H1 (cell line): ENCODE measurements at regions not wholly inside any gene's neighbourhood (a gene's known extent, or its start where the extent isn't known, plus 50 kb on each side); places are given as distances from the start of the nearest gene placed in this dataset.

Experiments used
- CTCF ChIA-PET: fragments of 300-600 bp; sonication (Branson Sonifier 250); formaldehyde crosslinking; loops from one replicate; lab custom pipeline; 2021; ENCODE audit not compliant: partially characterized antibody; lab: Charles Lee
- POLR2A ChIA-PET: fragments of 300-600 bp; sonication (Branson Sonifier 250); formaldehyde crosslinking; loops from one replicate; lab custom pipeline; 2021; ENCODE audit warnings: inconsistent platforms; ENCODE audit not compliant: partially characterized antibody; lab: Charles Lee
- DNase-seq, 2 experiments: peaks; one replicate each; pipeline versions ENCODE4 v3.0.0 to v3.0.0-alpha.2; 2010 to 2022; ENCODE audit warnings: low spot score in 2 of 2, low read depth in 1 of 2, mixed read lengths in 1 of 2
- FAIRE-seq: peaks from 2 replicates; lab custom pipeline; 2011; peaks lifted over from hg19 to GRCh38; lab: Jason Lieb, UNC
- H2AFZ ChIP-seq: 2 replicates; pipeline ENCODE4 v1.8.1; 2012; ENCODE audit warnings: low read length, inconsistent platforms
- H2AK5ac ChIP-seq: 2 replicates; pipeline ENCODE4 v1.6.1; 2013; ENCODE audit warnings: low read depth, low read length
- H2BK120ac ChIP-seq: replicated peaks from 2 replicates; pipeline ENCODE3; 2013; ENCODE audit warnings: low read depth, low read length, inconsistent platforms
- H2BK12ac ChIP-seq: 2 replicates; pipeline ENCODE4 v1.6.1; 2013; ENCODE audit warnings: low read depth, low read length
- H2BK15ac ChIP-seq: 2 replicates; pipeline ENCODE4 v1.6.1; 2013; ENCODE audit warnings: low read length
- H2BK20ac ChIP-seq: 2 replicates; pipeline ENCODE4 v1.6.1; 2013; ENCODE audit warnings: low read length
- H2BK5ac ChIP-seq: 2 replicates; pipeline ENCODE4 v1.6.1; 2013; ENCODE audit warnings: low read depth, low read length
- H3K14ac ChIP-seq: 2 replicates; pipeline ENCODE4 v1.6.1; 2013; ENCODE audit warnings: inconsistent platforms; ENCODE audit not compliant: insufficient read length
- H3K18ac ChIP-seq: 2 replicates; pipeline ENCODE4 v1.6.1; 2013; ENCODE audit warnings: low read length; ENCODE audit errors: extremely low read depth
- H3K23ac ChIP-seq: 2 replicates; pipeline ENCODE4 v1.6.1; 2013; ENCODE audit warnings: inconsistent platforms; ENCODE audit not compliant: insufficient read length
- H3K23me2 ChIP-seq: 2 replicates; pipeline ENCODE4 v1.6.1; 2013; ENCODE audit warnings: low read depth, low read length
- H3K27ac ChIP-seq: 2 replicates; pipeline ENCODE4 v1.6.1; 2011; ENCODE audit warnings: low read depth, low read length, inconsistent platforms
- H3K27me3 ChIP-seq, 4 experiments: replicated peaks in 1 of 4; 1 replicate in 1 of 4; 2 replicates in 3 of 4; pipeline versions ENCODE4 v1.6.1 to v1.8.1; 2011 to 2013; ENCODE audit warnings: low read length in 3 of 4, mild to moderate bottlenecking in 3 of 4, inconsistent platforms in 2 of 4, mixed read lengths in 2 of 4, moderate library complexity in 1 of 4; ENCODE audit not compliant: control insufficient read depth in 3 of 4, insufficient read depth in 3 of 4; ENCODE audit errors: extremely low read depth in 1 of 4
- H3K36me3 ChIP-seq, 4 experiments: 2 replicates each; pipeline versions ENCODE4 v1.6.1 to v1.8.1; 2011 to 2013; ENCODE audit warnings: mild to moderate bottlenecking in 4 of 4, low read length in 3 of 4, moderate library complexity in 2 of 4, control low read depth in 1 of 4, inconsistent platforms in 1 of 4; ENCODE audit not compliant: insufficient read depth in 4 of 4, control insufficient read depth in 2 of 4
- H3K4ac ChIP-seq: replicated peaks from 2 replicates; pipeline ENCODE3; 2013; ENCODE audit warnings: low read length, low read depth, mixed read lengths, inconsistent platforms; ENCODE audit not compliant: insufficient read length
- H3K4me1 ChIP-seq, 4 experiments: replicated peaks in 1 of 4; 1 replicate in 1 of 4; 2 replicates in 3 of 4; pipeline versions ENCODE4 v1.6.1 to v1.8.1; 2011 to 2013; ENCODE audit warnings: low read length in 3 of 4, inconsistent platforms in 2 of 4, mixed read lengths in 1 of 4; ENCODE audit not compliant: insufficient read depth in 4 of 4, control insufficient read depth in 3 of 4
- H3K4me2 ChIP-seq, 2 experiments: 2 replicates each; pipeline versions ENCODE4 v1.6.1 to v1.8.1; 2011 to 2013; ENCODE audit warnings: low read depth in 2 of 2, low read length in 2 of 2, control low read depth in 1 of 2, inconsistent platforms in 1 of 2, mild to moderate bottlenecking in 1 of 2; ENCODE audit not compliant: insufficient read depth in 1 of 2
- H3K4me3 ChIP-seq, 4 experiments: fragments of 200-600, 300-600 bp in 1 of 4; sonication (generic), shearing (Covaris generic), sonication (Bioruptor Twin) in 1 of 4; 2 replicates each; pipeline versions ENCODE4 v1.5.1 to v1.8.1; 2011 to 2016; ENCODE audit warnings: low read length in 4 of 4, low read depth in 3 of 4, control low read depth in 2 of 4, inconsistent platforms in 2 of 4, mild to moderate bottlenecking in 2 of 4, mixed read lengths in 1 of 4, moderate library complexity in 1 of 4; ENCODE audit not compliant: insufficient read depth in 2 of 4; ENCODE audit errors: extremely low read depth in 1 of 4
- H3K56ac ChIP-seq: replicated peaks from 2 replicates; pipeline ENCODE3; 2013; ENCODE audit warnings: low read depth, mild to moderate bottlenecking, mixed read lengths, low read length, inconsistent platforms; ENCODE audit not compliant: insufficient read length
- H3K79me1 ChIP-seq: 2 replicates; pipeline ENCODE4 v1.6.1; 2013; ENCODE audit warnings: low read depth, low read length, control low read depth
- H3K79me2 ChIP-seq, 2 experiments: 2 replicates each; pipeline versions ENCODE4 v1.6.1 to v1.8.1; 2012 to 2013; ENCODE audit warnings: low read length in 2 of 2, mild to moderate bottlenecking in 2 of 2, inconsistent platforms in 1 of 2; ENCODE audit not compliant: insufficient read depth in 2 of 2, control insufficient read depth in 1 of 2
- H3K9ac ChIP-seq, 4 experiments: replicated peaks in 1 of 4; 1 replicate in 1 of 4; 2 replicates in 3 of 4; pipeline versions ENCODE4 v1.6.1 to v1.8.1; 2011 to 2013; ENCODE audit warnings: low read depth in 3 of 4, low read length in 3 of 4, control low read depth in 2 of 4, mild to moderate bottlenecking in 2 of 4, moderate library complexity in 2 of 4, inconsistent platforms in 1 of 4; ENCODE audit errors: extremely low read depth in 1 of 4
- H3K9me3 ChIP-seq, 2 experiments: 2 replicates each; pipeline versions ENCODE4 v1.6.1 to v1.8.1; 2012 to 2013; ENCODE audit warnings: mild to moderate bottlenecking in 2 of 2, moderate library complexity in 2 of 2, control low read depth in 1 of 2, inconsistent platforms in 1 of 2, low read depth in 1 of 2, low read length in 1 of 2, mixed read lengths in 1 of 2; ENCODE audit not compliant: insufficient read depth in 2 of 2
- H4K20me1 ChIP-seq, 2 experiments: replicated peaks in 1 of 2; 2 replicates each; pipeline versions ENCODE3 to v1.8.1; 2011 to 2013; ENCODE audit warnings: inconsistent platforms in 2 of 2, low read length in 2 of 2, mild to moderate bottlenecking in 1 of 2; ENCODE audit not compliant: insufficient read depth in 2 of 2, control insufficient read depth in 1 of 2
- H4K5ac ChIP-seq: 2 replicates; pipeline ENCODE4 v1.6.1; 2013; ENCODE audit warnings: low read length, low read depth, mixed read lengths, inconsistent platforms; ENCODE audit not compliant: insufficient read length
- H4K8ac ChIP-seq: 2 replicates; pipeline ENCODE4 v1.8.0; 2013; ENCODE audit warnings: mild to moderate bottlenecking, moderate library complexity, low read length, inconsistent platforms; ENCODE audit not compliant: insufficient read depth; ENCODE audit errors: extremely low read depth
- H4K91ac ChIP-seq: replicated peaks from 2 replicates; pipeline ENCODE3; 2013; ENCODE audit warnings: low read length, mixed read lengths, inconsistent platforms; ENCODE audit not compliant: insufficient read length
- CEBPB ChIP-seq: IDR thresholded peaks from 2 replicates; pipeline ENCODE4 v1.6.1; 2012; ENCODE audit warnings: low read depth, low read length
- POLR2A ChIP-seq, 2 experiments: IDR thresholded peaks; 1 replicate in 1 of 2; 2 replicates in 1 of 2; pipeline ENCODE4 v1.6.1; 2011; ENCODE audit warnings: low read depth in 2 of 2, low read length in 2 of 2, mild to moderate bottlenecking in 2 of 2; ENCODE audit errors: control extremely low read depth in 1 of 2
- POU5F1 ChIP-seq: IDR thresholded peaks from 2 replicates; pipeline ENCODE4 v1.6.1; 2011; ENCODE audit warnings: low read depth, mild to moderate bottlenecking, low read length, moderate library complexity
- SIRT6 ChIP-seq: IDR thresholded peaks from one replicate; pipeline ENCODE4 v1.7.1; 2012; ENCODE audit warnings: low read length, inconsistent platforms
- WGBS, 2 experiments: shearing (Covaris generic) in 1 of 2; methylation state at CpG; one replicate each; pipeline versions ENCODE4 v1.1.6 to v1.1.7; 2013 to 2015; ENCODE audit warnings: low lambda C conversion rate in 2 of 2, mixed read lengths in 2 of 2, inconsistent platforms in 1 of 2, low coverage in 1 of 2, missing lambda C conversion rate in 1 of 2; ENCODE audit not compliant: insufficient replicate concordance in 2 of 2, insufficient coverage in 1 of 2, insufficient read length in 1 of 2; ENCODE audit errors: extremely low coverage in 1 of 2, missing lambda C conversion rate in 1 of 2; 5-methylcytosine and 5-hydroxymethylcytosine counted together

DNA sequence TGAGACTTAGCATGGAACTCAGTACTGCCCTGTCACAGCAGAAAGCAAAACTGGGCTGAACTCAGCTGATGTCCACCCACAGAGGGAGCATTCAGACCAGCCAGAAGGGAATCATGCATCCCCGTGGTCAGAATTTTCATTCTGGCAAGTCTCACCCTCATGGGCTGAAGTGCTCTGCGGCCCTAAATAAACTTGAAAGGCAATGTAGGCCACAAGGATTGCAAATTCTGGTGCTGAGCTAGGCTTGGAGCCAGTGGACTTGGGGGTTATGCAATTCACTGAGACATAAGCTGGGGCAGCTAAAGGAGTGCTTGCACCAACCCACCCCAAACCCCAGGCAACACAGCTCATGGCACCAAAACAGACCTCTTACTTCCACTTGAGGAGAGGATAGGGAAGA, 494.1 kb downstream of the GABRG1 start:
- no peak overlapping the region for H3K4me3 ChIP-seq
- no peaks in the 10 kb centered on the region for H3K36me3 ChIP-seq
- no peak overlapping the region for H2BK15ac ChIP-seq
- ChIA-PET CTCF (interaction anchor here (0.7 to 1.1 kb wide), 3 partner anchors 12 to 21 kb away, joined by 3 read pairs; no protein-coding TSS in a partner anchor), POLR2A (no interaction called here)
- H2AFZ ChIP-seq = no peak overlapping the region
- no peak overlapping the region for H3K56ac ChIP-seq
- no peak overlapping the region for H4K91ac ChIP-seq
- H3K27me3 ChIP-seq = no peaks in the 10 kb centered on the region
- TF ChIP-seq CEBPB (no peak), POLR2A (IDR thresholded peaks at IDR 0.05; ENCODE audit: control extremely low read depth in 1 of 2, low read depth in 2 of 2, low read length in 2 of 2) (no peak), POU5F1 (no peak), SIRT6 (no peak)
- no peak overlapping the region for H2BK120ac ChIP-seq
- no peak overlapping the region for H3K27ac ChIP-seq
- H4K5ac ChIP-seq = no peak overlapping the region
- no peak overlapping the region for H3K4me2 ChIP-seq
- no peak overlapping the region for H3K18ac ChIP-seq
- H3K23ac ChIP-seq = no peak overlapping the region
- no peak overlapping the region for H3K9ac ChIP-seq
- H3K4me1 ChIP-seq = no peaks in the 10 kb centered on the region
- H3K79me2 ChIP-seq = no peaks in the 10 kb centered on the region
- FAIRE-seq = no peak
- no peak overlapping the region for H4K8ac ChIP-seq
- no peak for DNase-seq
- WGBS, 2 experiments = 95% methylated on average over 2 of the region's 2 CpGs; no CpG with 5 or more reads in 1 of the 2 experiments
- H3K23me2 ChIP-seq = no peaks in the 10 kb centered on the region
- no peaks in the 10 kb centered on the region for H3K9me3 ChIP-seq
- H3K79me1 ChIP-seq = no peaks in the 10 kb centered on the region
- H2BK20ac ChIP-seq = no peak overlapping the region
- H3K4ac ChIP-seq = no peak overlapping the region
- H3K14ac ChIP-seq = no peak overlapping the region
- no peak overlapping the region for H2AK5ac ChIP-seq
- H2BK5ac ChIP-seq = no peak overlapping the region
- H4K20me1 ChIP-seq = no peaks in the 10 kb centered on the region
- H2BK12ac ChIP-seq = no peak overlapping the region
